Liver (tissue), 8 donors: ENCODE measurements at regions not wholly inside any gene's neighbourhood (a gene's known extent, or its start where the extent isn't known, plus 50 kb on each side); places are given as distances from the start of the nearest gene placed in this dataset.

Source experiments
- DNase-seq: peaks from one replicate; pipeline ENCODE4 v3.0.0-alpha.2; 2017; ENCODE audit warnings: low spot score
- H3K27ac ChIP-seq, 2 donors: one replicate each; pipeline ENCODE4 v1.7.0; 2013; ENCODE audit warnings: inconsistent platforms in 2 of 2, low read length in 2 of 2, control low read depth in 1 of 2, low read depth in 1 of 2, mild to moderate bottlenecking in 1 of 2
- H3K27me3 ChIP-seq, 4 donors: one replicate each; pipeline versions ENCODE4 v1.6.1 to v1.7.0; 2013; ENCODE audit warnings: low read length in 3 of 4, inconsistent platforms in 1 of 4, mild to moderate bottlenecking in 1 of 4, moderate library complexity in 1 of 4; ENCODE audit not compliant: control insufficient read depth in 4 of 4, insufficient read depth in 4 of 4
- H3K36me3 ChIP-seq, 4 donors: one replicate each; pipeline versions ENCODE4 v1.6.1 to v1.7.0; 2013; ENCODE audit warnings: low read length in 3 of 4, mild to moderate bottlenecking in 3 of 4, low read depth in 1 of 4, moderate library complexity in 1 of 4; ENCODE audit not compliant: control insufficient read depth in 4 of 4, insufficient read depth in 3 of 4
- H3K4me1 ChIP-seq, 4 donors: one replicate each; pipeline versions ENCODE4 v1.6.1 to v1.7.0; 2013; ENCODE audit warnings: low read length in 3 of 4, mild to moderate bottlenecking in 3 of 4, moderate library complexity in 1 of 4; ENCODE audit not compliant: control insufficient read depth in 4 of 4, insufficient read depth in 4 of 4
- H3K4me3 ChIP-seq, 3 donors: one replicate each; pipeline versions ENCODE4 v1.6.1 to v1.7.0; 2013; ENCODE audit warnings: low read length in 3 of 3, control low read depth in 1 of 3, low read depth in 1 of 3, mild to moderate bottlenecking in 1 of 3
- H3K9ac ChIP-seq, 2 donors: one replicate each; pipeline ENCODE4 v1.7.0; 2013; ENCODE audit warnings: low read length in 2 of 2, mild to moderate bottlenecking in 2 of 2, moderate library complexity in 2 of 2, control low read depth in 1 of 2, low read depth in 1 of 2
- H3K9me3 ChIP-seq, 4 donors: one replicate each; pipeline versions ENCODE4 v1.6.1 to v1.7.0; 2013; ENCODE audit warnings: low read length in 3 of 4; ENCODE audit not compliant: control insufficient read depth in 4 of 4
- ATF3 ChIP-seq: IDR thresholded peaks from 2 replicates; pipeline ENCODE4 v1.6.1; 2016; ENCODE audit warnings: antibody characterized with exemption
- EGR1 ChIP-seq, 2 donors: IDR thresholded peaks; 2 replicates each; pipeline ENCODE4 v1.6.1; 2016 to 2018; ENCODE audit warnings: antibody characterized with exemption in 2 of 2, low read depth in 2 of 2
- FOXA1 ChIP-seq: IDR thresholded peaks from 2 replicates; pipeline ENCODE4 v1.6.1; 2016; ENCODE audit warnings: antibody characterized with exemption
- FOXA2 ChIP-seq: IDR thresholded peaks from 2 replicates; pipeline ENCODE4 v1.6.1; 2016; ENCODE audit warnings: antibody characterized with exemption
- GABPA ChIP-seq, 2 donors: IDR thresholded peaks in 1 of 2; conservative IDR thresholded peaks in 1 of 2; 2 replicates each; pipeline ENCODE4 v1.6.1; 2016; ENCODE audit warnings: antibody characterized with exemption in 2 of 2, mild to moderate bottlenecking in 1 of 2, moderate library complexity in 1 of 2
- HNF4A ChIP-seq, 2 donors: conservative IDR thresholded peaks; 2 replicates each; pipeline ENCODE4 v1.6.1; 2016; ENCODE audit warnings: antibody characterized with exemption in 2 of 2, mild to moderate bottlenecking in 2 of 2
- HNF4G ChIP-seq: IDR thresholded peaks from 2 replicates; pipeline ENCODE4 v1.6.1; 2016; ENCODE audit warnings: antibody characterized with exemption
- JUND ChIP-seq, 2 donors: IDR thresholded peaks; 2 replicates each; pipeline ENCODE4 v1.6.1; 2016; ENCODE audit warnings: antibody characterized with exemption in 2 of 2
- NR2F2 ChIP-seq: IDR thresholded peaks from 2 replicates; pipeline ENCODE4 v1.6.1; 2016; ENCODE audit warnings: antibody characterized with exemption
- RAD21 ChIP-seq, 2 donors: IDR thresholded peaks; 2 replicates each; pipeline ENCODE4 v1.6.1; 2016; ENCODE audit warnings: antibody characterized with exemption in 2 of 2, mild to moderate bottlenecking in 2 of 2
- RXRA ChIP-seq, 2 donors: IDR thresholded peaks; 2 replicates each; pipeline ENCODE4 v1.6.1; 2017 to 2018; ENCODE audit warnings: antibody characterized with exemption in 2 of 2, mild to moderate bottlenecking in 1 of 2
- SP1 ChIP-seq: IDR thresholded peaks from 2 replicates; pipeline ENCODE4 v1.6.1; 2018; ENCODE audit warnings: antibody characterized with exemption, mild to moderate bottlenecking
- TAF1 ChIP-seq: conservative IDR thresholded peaks from 2 replicates; pipeline ENCODE4 v1.6.1; 2016; ENCODE audit warnings: antibody characterized with exemption, mild to moderate bottlenecking
- YY1 ChIP-seq: IDR thresholded peaks from 2 replicates; pipeline ENCODE4 v1.6.1; 2016; ENCODE audit warnings: antibody characterized with exemption, mild to moderate bottlenecking
- ZBTB33 ChIP-seq: IDR thresholded peaks from 2 replicates; pipeline ENCODE4 v1.6.1; 2016; ENCODE audit warnings: antibody characterized with exemption
- WGBS: extraction: QIAGEN DNeasy Blood & Tissue Kit; methylation state at CpG from one replicate; pipeline ENCODE4 v1.1.7; 2013; 5-methylcytosine and 5-hydroxymethylcytosine counted together
- TF ChIP-seq, protein P1 (sequence below): IDR thresholded peaks from 2 replicates; pipeline ENCODE4 v1.6.1; 2016; ENCODE audit warnings: antibody characterized with exemption
- TF ChIP-seq, protein P2 (sequence below): IDR thresholded peaks from 2 replicates; pipeline ENCODE4 v1.6.1; 2016; ENCODE audit warnings: antibody characterized with exemption, mild to moderate bottlenecking
- TF ChIP-seq, protein P3 (sequence below): fragments of 150-350 bp; IDR thresholded peaks from 2 replicates; pipeline ENCODE4 v1.5.1; 2017; ENCODE audit warnings: improper control_type of control experiment, low read depth, low read length; ENCODE audit not compliant: missing input control
- donor health status: healthy.
- donor health status: healthy.
- donor health status: healthy.
- donor health status: healthy.
- donor health status: healthy.

DNA sequence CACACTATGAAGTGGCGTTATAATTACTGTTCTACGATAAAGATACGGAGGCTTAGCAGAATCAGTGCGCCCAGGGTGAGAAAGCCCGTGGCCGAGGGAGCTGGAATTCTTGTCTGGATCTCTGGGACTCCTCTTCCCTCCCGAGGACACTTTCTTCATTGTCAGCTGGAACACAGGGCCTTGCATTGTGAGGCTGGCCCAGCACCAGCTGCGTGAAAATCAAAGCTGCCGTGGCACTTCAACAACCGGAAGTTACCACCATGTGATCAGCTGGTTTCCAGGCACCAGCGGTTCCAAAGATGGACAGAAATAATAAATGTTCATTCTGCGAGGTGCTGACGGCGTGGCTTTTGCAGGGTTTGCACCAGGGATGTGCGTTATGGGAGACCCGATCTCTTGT lies 234.0 kb upstream of the PITRM1 start (continued):
- no peak for TF ChIP-seq EGR1 (IDR thresholded peaks at IDR 0.05; ENCODE audit: low read depth in 2 of 2)
- no peak for TF ChIP-seq YY1
- no peak for TF ChIP-seq JUND (IDR thresholded peaks at IDR 0.05)
- no peak for TF ChIP-seq FOXA1
- TF ChIP-seq, protein P1, sequence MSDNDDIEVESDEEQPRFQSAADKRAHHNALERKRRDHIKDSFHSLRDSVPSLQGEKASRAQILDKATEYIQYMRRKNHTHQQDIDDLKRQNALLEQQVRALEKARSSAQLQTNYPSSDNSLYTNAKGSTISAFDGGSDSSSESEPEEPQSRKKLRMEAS: no peak
- no peak for TF ChIP-seq RAD21 (IDR thresholded peaks at IDR 0.05)
- no peak for TF ChIP-seq TAF1
- no peak for TF ChIP-seq SP1
- no peak for TF ChIP-seq NR2F2

- H3K27ac ChIP-seq: no peak overlapping the region
- H3K27me3 ChIP-seq: peaks cover 0 to 3% (median 0%) of the 10 kb centered on the region in 4 donors
- 89% methylated on average over 15 of the region's 15 CpGs for WGBS
- DNase-seq: no peak
- H3K4me3 ChIP-seq: no peak overlapping the region
- TF ChIP-seq HNF4A (conservative IDR thresholded peaks at IDR 0.05): no peak
- no peak for TF ChIP-seq NR2F2
- no peak for TF ChIP-seq GABPA (IDR thresholded peaks at IDR 0.05 in 1 of 2, conservative IDR thresholded peaks at IDR 0.05 in 1 of 2)
- no peak for TF ChIP-seq EGR1 (IDR thresholded peaks at IDR 0.05; ENCODE audit: low read depth in 2 of 2)
- no peak for TF ChIP-seq TAF1
- no peak for TF ChIP-seq ZBTB33
- TF ChIP-seq, protein P2, sequence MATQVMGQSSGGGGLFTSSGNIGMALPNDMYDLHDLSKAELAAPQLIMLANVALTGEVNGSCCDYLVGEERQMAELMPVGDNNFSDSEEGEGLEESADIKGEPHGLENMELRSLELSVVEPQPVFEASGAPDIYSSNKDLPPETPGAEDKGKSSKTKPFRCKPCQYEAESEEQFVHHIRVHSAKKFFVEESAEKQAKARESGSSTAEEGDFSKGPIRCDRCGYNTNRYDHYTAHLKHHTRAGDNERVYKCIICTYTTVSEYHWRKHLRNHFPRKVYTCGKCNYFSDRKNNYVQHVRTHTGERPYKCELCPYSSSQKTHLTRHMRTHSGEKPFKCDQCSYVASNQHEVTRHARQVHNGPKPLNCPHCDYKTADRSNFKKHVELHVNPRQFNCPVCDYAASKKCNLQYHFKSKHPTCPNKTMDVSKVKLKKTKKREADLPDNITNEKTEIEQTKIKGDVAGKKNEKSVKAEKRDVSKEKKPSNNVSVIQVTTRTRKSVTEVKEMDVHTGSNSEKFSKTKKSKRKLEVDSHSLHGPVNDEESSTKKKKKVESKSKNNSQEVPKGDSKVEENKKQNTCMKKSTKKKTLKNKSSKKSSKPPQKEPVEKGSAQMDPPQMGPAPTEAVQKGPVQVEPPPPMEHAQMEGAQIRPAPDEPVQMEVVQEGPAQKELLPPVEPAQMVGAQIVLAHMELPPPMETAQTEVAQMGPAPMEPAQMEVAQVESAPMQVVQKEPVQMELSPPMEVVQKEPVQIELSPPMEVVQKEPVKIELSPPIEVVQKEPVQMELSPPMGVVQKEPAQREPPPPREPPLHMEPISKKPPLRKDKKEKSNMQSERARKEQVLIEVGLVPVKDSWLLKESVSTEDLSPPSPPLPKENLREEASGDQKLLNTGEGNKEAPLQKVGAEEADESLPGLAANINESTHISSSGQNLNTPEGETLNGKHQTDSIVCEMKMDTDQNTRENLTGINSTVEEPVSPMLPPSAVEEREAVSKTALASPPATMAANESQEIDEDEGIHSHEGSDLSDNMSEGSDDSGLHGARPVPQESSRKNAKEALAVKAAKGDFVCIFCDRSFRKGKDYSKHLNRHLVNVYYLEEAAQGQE: no peak
- no peak for TF ChIP-seq JUND (IDR thresholded peaks at IDR 0.05)
- TF ChIP-seq FOXA1: no peak
- TF ChIP-seq HNF4G: no peak
- TF ChIP-seq YY1: no peak
- TF ChIP-seq, protein P3, sequence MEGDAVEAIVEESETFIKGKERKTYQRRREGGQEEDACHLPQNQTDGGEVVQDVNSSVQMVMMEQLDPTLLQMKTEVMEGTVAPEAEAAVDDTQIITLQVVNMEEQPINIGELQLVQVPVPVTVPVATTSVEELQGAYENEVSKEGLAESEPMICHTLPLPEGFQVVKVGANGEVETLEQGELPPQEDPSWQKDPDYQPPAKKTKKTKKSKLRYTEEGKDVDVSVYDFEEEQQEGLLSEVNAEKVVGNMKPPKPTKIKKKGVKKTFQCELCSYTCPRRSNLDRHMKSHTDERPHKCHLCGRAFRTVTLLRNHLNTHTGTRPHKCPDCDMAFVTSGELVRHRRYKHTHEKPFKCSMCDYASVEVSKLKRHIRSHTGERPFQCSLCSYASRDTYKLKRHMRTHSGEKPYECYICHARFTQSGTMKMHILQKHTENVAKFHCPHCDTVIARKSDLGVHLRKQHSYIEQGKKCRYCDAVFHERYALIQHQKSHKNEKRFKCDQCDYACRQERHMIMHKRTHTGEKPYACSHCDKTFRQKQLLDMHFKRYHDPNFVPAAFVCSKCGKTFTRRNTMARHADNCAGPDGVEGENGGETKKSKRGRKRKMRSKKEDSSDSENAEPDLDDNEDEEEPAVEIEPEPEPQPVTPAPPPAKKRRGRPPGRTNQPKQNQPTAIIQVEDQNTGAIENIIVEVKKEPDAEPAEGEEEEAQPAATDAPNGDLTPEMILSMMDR: no peak
- no peak for TF ChIP-seq SP1
- TF ChIP-seq, protein P1: no peak
- no peak for TF ChIP-seq RXRA (IDR thresholded peaks at IDR 0.05)
- no peak for TF ChIP-seq ATF3
- TF ChIP-seq RAD21 (IDR thresholded peaks at IDR 0.05): no peak
- TF ChIP-seq FOXA2: no peak
- H3K4me1 ChIP-seq: no peaks in the 10 kb centered on the region
- H3K36me3 ChIP-seq: no peaks in the 10 kb centered on the region
- H3K9ac ChIP-seq: no peak overlapping the region
- H3K9me3 ChIP-seq: no peaks in the 10 kb centered on the region
These were observed 231.8 kb upstream of the PITRM1 start for GRCh38 chr10:3404381-3404780.
